GM13977 (cell line): ENCODE measurements at regions not wholly inside any gene's neighbourhood (a gene's known extent, or its start where the extent isn't known, plus 50 kb on each side); places are given as distances from the start of the nearest gene placed in this dataset.

Source experiments
- DNase-seq: peaks from one replicate; pipeline ENCODE4 v3.0.0; 2012; ENCODE audit warnings: low spot score
- in situ Hi-C: fragments of 300-500 bp; cut with MboI; formaldehyde crosslinking; loops from one replicate; pipeline ENCODE4 v1.12.0; 2022; ENCODE audit warnings: low sequenced_read_pairs, low pct_unique_long_range_greater_than_20kb, mixed read lengths, inconsistent platforms; ENCODE audit not compliant: unreplicated experiment
- TF ChIP-seq, protein P1 (sequence below): IDR thresholded peaks from 2 replicates; pipeline ENCODE4 v1.5.1; 2012; ENCODE audit warnings: mild to moderate bottlenecking, control low read depth; ENCODE audit not compliant: insufficient read depth; ENCODE audit errors: extremely low read depth, missing control alignments

GRCh38 chr2:40773291-40773690 is 321.4 kb upstream of the SLC8A1 start:
- in situ Hi-C loops, result no loop called here
- TF ChIP-seq, protein P1, sequence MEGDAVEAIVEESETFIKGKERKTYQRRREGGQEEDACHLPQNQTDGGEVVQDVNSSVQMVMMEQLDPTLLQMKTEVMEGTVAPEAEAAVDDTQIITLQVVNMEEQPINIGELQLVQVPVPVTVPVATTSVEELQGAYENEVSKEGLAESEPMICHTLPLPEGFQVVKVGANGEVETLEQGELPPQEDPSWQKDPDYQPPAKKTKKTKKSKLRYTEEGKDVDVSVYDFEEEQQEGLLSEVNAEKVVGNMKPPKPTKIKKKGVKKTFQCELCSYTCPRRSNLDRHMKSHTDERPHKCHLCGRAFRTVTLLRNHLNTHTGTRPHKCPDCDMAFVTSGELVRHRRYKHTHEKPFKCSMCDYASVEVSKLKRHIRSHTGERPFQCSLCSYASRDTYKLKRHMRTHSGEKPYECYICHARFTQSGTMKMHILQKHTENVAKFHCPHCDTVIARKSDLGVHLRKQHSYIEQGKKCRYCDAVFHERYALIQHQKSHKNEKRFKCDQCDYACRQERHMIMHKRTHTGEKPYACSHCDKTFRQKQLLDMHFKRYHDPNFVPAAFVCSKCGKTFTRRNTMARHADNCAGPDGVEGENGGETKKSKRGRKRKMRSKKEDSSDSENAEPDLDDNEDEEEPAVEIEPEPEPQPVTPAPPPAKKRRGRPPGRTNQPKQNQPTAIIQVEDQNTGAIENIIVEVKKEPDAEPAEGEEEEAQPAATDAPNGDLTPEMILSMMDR, result no peak

DNA sequence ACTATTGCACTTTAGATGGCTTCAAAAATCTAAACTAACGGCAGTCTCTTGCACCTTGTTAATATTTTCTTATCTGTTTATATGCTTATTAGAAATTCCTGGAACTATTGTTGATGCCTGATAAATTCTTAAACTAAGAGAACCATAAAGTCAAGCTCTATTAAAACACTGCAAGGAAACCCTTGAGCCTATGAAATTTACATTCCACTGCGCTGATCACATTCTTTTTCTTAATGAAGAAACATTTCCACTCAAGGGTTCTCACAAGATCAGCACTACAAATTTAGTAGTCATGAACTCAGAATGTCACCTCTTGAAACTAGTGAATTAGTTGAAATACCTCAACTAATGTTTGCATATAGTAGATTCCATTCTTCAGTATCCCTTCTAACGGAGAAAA is 331.8 kb upstream of the SLC8A1 start:
- in situ Hi-C loops, result no loop called here
- TF ChIP-seq, protein P1, result no peak
- no peak for DNase-seq

More at GRCh38 chr2:40773291-40773690, 321.4 kb upstream of the SLC8A1 start:
- no peak for DNase-seq

DNA sequence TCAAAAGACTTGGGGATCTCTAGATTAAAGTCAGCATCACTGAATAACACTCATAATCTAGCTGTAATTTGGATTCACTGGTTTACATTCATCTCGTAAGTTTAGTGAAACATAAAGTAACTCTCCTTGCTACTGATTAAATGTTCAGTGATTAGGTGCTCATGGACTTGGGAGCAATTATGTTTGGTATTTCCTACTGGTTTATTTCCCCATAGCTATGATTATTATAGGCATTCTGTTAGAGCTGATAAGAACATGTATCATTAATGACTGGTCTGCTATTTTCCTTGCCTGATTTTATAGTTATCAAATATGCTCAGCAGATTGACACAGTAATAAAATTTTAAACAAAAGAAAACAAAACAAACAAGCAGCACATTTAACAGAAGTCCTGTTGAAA is 334.7 kb upstream of the SLC8A1 start:
- DNase-seq, result no peak
- TF ChIP-seq, protein P1, result no peak
- in situ Hi-C loops, result no loop called here

DNA sequence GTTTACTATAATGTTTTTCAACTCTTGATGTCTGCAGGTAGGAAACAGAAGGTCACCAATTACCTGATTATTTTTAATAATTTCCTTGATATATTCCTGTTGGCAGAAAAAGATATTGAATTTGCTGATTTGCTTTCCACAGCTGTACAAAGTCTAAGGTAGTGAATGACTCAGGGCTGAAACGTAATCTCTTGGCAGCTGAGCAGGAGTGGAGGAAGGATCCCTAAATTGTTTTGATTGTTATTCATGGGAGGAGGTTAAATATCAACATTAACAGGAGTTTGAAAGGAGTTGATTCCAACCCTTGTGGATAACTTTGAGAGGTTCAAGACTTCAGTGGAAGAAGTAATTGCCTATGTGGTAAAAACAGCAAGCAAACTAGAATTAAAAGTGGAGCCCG is 345.2 kb upstream of the SLC8A1 start:
- DNase-seq, result no peak
- in situ Hi-C loops, result no loop called here
- TF ChIP-seq, protein P1, result no peak

- no peak for DNase-seq
- TF ChIP-seq, protein P1, result no peak
- in situ Hi-C loops, result no loop called here
Measured at GRCh38 chr2:40803900-40804299, 352.0 kb upstream of the SLC8A1 start.

DNA sequence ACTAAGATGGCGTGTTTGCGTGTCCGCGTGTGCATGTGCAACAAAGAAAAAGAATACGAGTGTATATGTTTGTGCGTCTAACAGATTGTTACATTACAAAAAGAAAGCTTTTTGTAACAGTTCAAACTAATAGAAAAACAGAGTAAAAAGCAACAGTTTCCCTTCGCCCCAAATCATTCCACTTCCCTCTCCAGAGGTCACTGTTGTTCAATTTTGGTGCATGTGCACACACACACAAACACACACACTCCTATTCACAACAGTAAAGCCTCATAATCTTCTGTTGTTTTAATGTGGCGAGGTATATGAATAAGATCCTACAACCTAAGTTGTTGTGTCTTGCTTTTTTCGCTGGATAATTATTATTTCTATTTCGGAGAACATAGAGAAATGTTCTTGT is 357.3 kb upstream of the SLC8A1 start:
- TF ChIP-seq, protein P1, result no peak

DNA sequence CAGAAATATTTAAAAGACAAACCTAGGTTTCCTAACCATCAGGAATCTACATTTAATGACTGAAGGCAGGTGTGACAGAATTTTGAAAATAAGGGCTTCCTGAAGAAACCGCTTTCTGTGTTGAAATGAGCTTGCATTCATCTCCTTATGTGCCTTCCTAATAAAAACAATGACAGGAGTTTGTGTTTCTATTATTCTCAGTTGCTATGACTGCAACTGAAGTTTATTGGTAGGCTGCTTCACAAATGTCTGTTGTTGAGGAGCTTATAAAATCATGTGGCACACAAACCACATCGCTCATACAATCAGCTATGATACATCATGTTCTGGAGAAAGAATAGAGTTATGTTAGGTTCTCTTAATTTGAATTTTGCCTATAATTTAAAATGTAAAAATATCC is 362.7 kb upstream of the SLC8A1 start:
- in situ Hi-C loops, result no loop called here
- no peak for DNase-seq
- TF ChIP-seq, protein P1, result no peak

More for the DNA sequence above, 357.3 kb upstream of the SLC8A1 start:
- in situ Hi-C loops, result no loop called here
- DNase-seq, result no peak
